GM13977 (cell line): ENCODE measurements at regions not wholly inside any gene's neighbourhood (a gene's known extent, or its start where the extent isn't known, plus 50 kb on each side); places are given as distances from the start of the nearest gene placed in this dataset.

Experiments
- DNase-seq: peaks from one replicate; pipeline ENCODE4 v3.0.0; 2012; ENCODE audit warnings: low spot score
- in situ Hi-C: fragments of 300-500 bp; cut with MboI; formaldehyde crosslinking; loops from one replicate; pipeline ENCODE4 v1.12.0; 2022; ENCODE audit warnings: low sequenced_read_pairs, low pct_unique_long_range_greater_than_20kb, mixed read lengths, inconsistent platforms; ENCODE audit not compliant: unreplicated experiment
- TF ChIP-seq, protein P1 (sequence below): IDR thresholded peaks from 2 replicates; pipeline ENCODE4 v1.5.1; 2012; ENCODE audit warnings: mild to moderate bottlenecking, control low read depth; ENCODE audit not compliant: insufficient read depth; ENCODE audit errors: extremely low read depth, missing control alignments

DNA sequence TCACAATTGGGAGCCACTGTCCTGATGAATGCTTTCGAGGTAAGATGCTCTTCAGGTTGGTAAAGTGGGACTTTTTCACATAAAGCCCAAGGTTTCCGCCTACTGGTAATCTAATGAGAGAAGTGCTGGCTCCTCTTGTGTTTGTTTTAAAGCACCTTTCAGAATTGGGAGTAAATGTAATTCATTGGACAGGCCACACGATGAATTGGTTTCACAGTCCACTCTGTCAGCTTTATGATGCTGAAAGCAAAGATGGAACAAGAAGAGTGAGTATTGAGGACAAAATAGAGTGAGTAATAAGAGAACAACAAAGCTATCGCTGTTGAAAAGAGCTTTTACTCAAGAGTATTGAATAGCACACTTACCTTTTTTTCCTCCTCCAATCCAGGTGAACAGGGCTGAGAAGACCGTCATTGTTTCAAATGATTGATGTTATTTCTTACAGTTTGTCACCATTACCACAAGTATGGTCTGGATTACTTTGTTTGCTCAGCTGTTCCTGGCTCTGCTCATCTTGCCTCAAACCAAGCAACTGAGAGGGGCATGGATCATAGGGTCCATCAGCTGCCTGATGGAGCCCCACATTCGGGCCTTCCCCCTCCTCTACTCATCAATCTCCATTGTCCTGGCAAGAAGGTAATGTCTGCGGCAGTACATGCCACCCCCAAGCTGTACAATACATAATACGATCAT lies 136.1 kb upstream of the CNTN4 start:
- no peak for DNase-seq
- TF ChIP-seq, protein P1, sequence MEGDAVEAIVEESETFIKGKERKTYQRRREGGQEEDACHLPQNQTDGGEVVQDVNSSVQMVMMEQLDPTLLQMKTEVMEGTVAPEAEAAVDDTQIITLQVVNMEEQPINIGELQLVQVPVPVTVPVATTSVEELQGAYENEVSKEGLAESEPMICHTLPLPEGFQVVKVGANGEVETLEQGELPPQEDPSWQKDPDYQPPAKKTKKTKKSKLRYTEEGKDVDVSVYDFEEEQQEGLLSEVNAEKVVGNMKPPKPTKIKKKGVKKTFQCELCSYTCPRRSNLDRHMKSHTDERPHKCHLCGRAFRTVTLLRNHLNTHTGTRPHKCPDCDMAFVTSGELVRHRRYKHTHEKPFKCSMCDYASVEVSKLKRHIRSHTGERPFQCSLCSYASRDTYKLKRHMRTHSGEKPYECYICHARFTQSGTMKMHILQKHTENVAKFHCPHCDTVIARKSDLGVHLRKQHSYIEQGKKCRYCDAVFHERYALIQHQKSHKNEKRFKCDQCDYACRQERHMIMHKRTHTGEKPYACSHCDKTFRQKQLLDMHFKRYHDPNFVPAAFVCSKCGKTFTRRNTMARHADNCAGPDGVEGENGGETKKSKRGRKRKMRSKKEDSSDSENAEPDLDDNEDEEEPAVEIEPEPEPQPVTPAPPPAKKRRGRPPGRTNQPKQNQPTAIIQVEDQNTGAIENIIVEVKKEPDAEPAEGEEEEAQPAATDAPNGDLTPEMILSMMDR: no peak
- in situ Hi-C loops: no loop called here

DNA sequence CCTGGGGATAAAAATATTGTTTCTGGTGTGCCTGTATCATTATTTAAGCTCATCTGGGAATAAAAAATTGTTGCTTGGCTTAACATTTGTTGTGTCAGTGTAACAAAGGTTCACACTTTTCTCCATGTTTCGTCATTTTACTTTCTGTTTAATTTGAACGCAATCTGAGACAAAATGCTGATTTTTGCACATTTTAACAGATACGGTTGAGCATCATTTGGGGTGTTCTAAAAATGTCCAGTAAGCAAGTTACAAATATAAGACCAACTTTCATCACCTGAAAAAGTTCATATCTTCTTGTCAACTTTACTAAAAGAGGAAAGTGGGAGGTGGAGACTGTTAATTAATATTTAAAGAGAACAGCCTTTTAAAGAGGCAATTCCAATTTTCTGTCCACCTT lies 134.8 kb upstream of the CNTN4 start:
- DNase-seq: no peak
- in situ Hi-C loops: no loop called here

GRCh38 chr3:1967525-1967924 lies 131.1 kb upstream of the CNTN4 start:
- in situ Hi-C loops: no loop called here
- TF ChIP-seq, protein P1: no peak
- no peak for DNase-seq

More for the DNA sequence above, 134.8 kb upstream of the CNTN4 start:
- TF ChIP-seq, protein P1: no peak

GRCh38 chr3:1969281-1969680 lies 129.4 kb upstream of the CNTN4 start:
- TF ChIP-seq, protein P1: no peak
- no peak for DNase-seq
- in situ Hi-C loops: no loop called here

GRCh38 chr3:1971780-1972179 lies 126.9 kb upstream of the CNTN4 start:
- no peak for DNase-seq
- in situ Hi-C loops: no loop called here
- TF ChIP-seq, protein P1: no peak

- in situ Hi-C loops: no loop called here
- TF ChIP-seq, protein P1: no peak
- DNase-seq: no peak
Observed at GRCh38 chr3:1979961-1980615, 118.6 kb upstream of the CNTN4 start.
